ENCODE measurements at regions not wholly inside any gene's neighbourhood (a gene's known extent, or its start where the extent isn't known, plus 50 kb on each side); places are given as distances from the start of the nearest gene placed in this dataset.

DNA sequence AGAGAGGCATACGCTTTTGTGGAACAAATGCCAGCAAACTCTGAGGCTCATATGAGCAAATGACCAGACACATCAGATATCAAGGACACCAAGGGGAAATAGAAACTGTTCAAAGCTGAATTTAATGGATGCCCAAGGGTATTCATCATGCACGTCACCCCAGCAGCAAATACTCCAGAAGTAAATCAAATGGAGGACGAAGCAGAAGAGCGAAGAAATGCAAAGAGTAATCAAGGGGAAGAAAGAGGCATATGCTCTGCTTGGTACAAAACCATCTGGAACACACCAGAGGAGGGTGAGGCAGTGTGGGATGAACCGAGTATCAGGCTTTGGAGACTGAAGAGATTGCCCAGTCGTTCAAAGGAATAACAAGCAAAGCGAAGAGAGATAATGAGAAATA lies 232.6 kb upstream of the EGLN3 start:
- no peak overlapping the region for H3K4me3 ChIP-seq (ENCODE audit: low read length)
- TF ChIP-seq ZNF274 (IDR thresholded peaks at IDR 0.05; ENCODE audit: low read depth, low read length), result no peak

DNA sequence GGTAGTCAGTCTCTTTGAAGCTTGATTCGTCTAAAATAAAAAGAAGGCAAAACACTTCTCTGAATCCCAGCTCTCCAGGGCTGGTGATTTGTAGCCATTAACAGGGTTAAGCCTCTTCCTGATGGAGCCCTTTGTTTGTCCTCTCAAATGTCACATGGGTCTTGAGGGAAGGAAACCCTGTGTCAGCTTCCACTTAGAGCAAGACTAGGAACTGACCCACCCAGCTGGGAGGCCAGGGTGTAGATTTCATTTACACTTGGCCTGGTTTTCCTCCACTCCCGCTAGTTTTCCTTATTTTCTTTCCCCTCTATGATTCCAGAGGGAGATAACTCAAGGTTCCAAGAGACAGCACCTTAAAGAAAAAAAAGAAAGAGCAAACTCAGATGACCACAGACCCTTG lies 230.5 kb upstream of the EGLN3 start:
- no peak overlapping the region for H3K4me3 ChIP-seq (ENCODE audit: low read length)
- no peak for TF ChIP-seq ZNF274 (IDR thresholded peaks at IDR 0.05; ENCODE audit: low read depth, low read length)

DNA sequence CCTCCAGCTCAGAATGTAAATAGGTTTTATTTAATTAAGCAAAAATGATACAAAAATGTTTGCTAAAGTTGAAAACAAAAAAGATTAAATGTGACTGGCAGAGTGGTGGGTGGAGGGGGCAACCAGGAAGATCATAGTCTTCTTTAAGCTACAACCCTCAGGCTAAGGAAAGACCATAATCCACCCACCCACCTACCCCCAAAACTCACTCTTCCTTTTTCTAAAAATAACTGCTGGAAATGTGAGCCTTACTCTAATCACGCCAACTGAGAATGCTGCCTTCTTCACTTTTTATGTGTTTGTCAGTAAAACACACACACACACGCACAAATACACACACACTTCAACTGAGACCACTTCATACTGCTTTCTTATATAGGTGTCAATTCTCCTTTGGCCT lies 230.0 kb upstream of the EGLN3 start:
- no peak for TF ChIP-seq ZNF274 (IDR thresholded peaks at IDR 0.05; ENCODE audit: low read depth, low read length)
- H3K4me3 ChIP-seq (ENCODE audit: low read length), result no peak overlapping the region

DNA sequence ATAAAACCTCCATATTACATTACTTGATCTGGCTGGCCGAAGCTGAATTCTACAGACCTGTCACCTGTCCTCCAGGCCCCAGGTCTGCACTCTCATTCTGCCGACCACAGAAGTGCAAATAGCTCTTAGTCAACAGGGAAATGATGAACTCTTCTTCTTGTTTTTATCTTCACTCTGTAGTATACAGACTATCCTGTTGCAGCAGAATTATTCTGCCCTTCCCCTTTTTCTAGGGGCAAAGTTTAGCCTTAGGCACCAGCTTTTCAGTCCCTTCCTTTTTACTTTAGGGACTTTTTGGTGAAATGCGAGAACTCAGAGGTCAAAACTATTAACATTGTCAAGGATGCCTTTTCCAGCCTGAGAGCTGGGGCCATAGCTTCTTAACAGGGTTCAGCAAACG lies 229.6 kb upstream of the EGLN3 start:
- no peak for TF ChIP-seq ZNF274 (IDR thresholded peaks at IDR 0.05; ENCODE audit: low read depth, low read length)
- H3K4me3 ChIP-seq (ENCODE audit: low read length), result no peak overlapping the region

DNA sequence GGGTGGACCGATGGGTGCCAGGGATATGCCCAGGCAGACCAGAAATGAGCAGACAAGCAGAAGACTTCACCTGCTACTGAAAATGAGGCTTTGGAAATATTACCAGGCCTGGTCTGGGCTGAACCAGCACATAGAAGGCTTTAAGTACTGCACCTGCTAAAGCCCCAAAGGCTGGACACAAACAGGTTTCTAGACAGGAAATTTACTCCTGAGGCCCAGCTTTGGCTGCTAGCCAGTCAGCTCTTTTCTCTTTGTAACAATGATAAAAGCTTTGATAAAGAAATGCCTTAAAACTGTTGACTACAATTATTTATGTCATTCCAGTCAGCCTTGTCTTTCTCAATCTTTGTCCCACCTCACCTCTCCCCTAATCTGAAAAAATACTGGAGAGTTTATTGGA lies 228.9 kb upstream of the EGLN3 start:
- no peak for TF ChIP-seq ZNF274 (IDR thresholded peaks at IDR 0.05; ENCODE audit: low read depth, low read length)
- H3K4me3 ChIP-seq (ENCODE audit: low read length), result no peak overlapping the region

DNA sequence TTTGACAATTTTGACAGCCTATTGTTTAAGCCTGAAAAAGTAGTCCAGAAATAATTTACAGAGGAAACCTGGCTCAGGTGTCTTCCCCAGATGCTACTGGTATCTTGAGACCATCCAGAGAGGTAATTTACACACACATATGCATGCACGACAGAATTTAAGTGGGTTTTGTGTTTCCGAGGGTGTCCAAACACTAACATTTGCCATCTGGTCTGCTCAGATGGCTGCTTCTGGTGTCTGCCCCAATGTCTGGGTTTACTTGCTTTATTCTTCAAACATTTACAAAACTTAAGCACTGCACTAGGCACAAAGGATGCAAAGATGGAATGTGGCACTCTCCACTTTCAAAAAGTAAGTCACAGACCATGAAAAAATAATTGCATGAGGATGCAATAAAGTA lies 226.6 kb upstream of the EGLN3 start:
- H3K4me3 ChIP-seq (ENCODE audit: low read length), result no peak overlapping the region
- no peak for TF ChIP-seq ZNF274 (IDR thresholded peaks at IDR 0.05; ENCODE audit: low read depth, low read length)

DNA sequence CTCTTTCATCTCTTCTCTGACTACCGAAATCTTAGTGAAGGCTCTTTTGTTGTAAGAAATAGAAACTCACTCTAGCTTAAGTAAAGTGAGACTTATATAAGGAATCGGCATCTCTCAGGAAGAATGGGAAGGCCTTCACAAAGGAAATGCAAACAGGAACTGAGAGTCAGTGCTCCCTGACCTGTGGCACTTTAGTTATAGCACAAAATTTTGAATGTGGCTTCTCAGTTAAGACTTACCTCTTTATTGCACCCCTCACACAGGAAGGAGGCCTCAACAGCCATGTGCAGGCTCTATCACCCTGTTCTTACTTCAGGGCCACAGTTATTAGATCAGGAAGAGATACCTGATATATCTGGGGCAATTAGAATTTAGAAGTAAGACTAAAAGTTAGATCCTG lies 224.7 kb upstream of the EGLN3 start:
- no peak for TF ChIP-seq ZNF274 (IDR thresholded peaks at IDR 0.05; ENCODE audit: low read depth, low read length)
- no peak overlapping the region for H3K4me3 ChIP-seq (ENCODE audit: low read length)

DNA sequence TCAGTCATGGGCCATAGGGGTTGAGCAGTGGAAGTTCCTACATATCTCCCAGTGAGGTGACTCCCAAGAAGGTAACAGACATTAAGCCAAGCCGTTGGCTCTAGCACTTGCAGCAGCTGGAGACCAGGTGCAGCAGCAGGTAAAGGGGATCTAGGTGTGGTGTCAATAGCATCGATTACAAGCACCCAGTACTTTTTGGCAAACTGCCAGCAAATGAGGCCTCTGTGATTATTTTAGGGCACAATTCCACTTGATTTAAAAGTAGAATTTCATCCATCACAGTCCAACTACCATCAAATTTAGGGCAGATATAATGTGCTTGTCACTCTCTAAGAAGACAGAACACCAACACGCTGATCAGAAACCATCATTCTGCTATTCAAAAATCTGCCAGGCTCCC lies 224.1 kb upstream of the EGLN3 start:
- H3K4me3 ChIP-seq (ENCODE audit: low read length), result no peak overlapping the region
- no peak for TF ChIP-seq ZNF274 (IDR thresholded peaks at IDR 0.05; ENCODE audit: low read depth, low read length)

DNA sequence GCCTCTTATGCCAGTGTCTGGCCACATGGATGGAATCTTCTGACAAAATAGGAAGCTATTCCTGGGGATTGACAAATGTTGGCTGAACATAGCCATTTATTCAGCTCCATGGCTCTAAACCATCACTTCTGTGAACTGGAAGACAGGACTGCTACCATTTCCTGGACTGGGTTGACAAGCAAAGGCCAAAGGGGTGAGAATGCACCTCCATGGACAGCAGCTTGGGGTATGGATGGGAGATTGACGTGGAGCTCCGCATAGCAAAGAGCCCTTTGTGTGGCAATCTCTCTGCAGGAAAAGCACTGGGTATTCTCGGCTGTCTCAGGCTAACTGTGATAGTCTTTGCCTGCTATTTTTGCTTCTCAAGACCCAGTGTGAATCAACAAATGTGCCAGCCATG lies 223.0 kb upstream of the EGLN3 start:
- no peak overlapping the region for H3K4me3 ChIP-seq (ENCODE audit: low read length)
- TF ChIP-seq ZNF274 (IDR thresholded peaks at IDR 0.05; ENCODE audit: low read depth, low read length), result no peak

DNA sequence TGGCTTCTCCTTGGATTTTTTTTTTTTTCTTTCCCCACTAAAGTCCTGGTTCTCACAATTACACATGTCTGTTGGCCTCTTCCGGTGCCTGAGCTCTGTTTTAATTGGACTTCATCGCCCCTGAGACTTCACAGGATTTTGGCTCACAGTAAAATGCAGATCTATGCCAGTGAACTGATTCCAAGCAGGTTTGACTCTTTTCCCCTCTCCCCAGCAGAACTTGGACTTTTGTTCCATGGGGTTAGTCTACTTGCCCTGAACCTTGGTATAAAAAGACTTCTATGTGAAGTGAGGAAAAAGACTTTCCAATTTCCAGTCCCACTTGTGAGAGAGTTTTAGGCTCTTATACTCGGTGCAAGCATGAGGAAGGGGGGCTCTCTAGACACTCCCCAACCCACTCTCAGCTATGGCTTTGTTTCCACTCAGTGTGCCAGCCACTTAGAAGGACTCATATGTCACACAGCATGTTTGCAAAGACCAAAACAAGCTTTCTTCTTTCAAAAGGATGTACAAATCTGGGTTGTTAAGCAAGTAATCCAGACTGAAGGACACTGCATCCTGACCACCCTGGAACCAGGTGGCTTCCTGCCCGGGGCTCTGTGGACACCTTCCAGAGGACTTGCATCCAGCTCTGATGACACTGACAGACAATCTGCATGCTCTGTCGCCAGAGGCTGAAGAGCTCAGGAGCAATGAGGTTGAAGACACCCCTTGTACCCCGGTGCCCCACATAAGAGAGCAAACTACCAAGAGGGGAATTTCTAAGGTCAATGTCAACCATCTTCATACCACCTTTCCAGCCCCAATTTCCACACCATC lies 221.9 kb upstream of the EGLN3 start:
- no peak overlapping the region for H3K4me3 ChIP-seq (ENCODE audit: low read length)
- TF ChIP-seq ZNF274 (IDR thresholded peaks at IDR 0.05; ENCODE audit: low read depth, low read length), result no peak

DNA sequence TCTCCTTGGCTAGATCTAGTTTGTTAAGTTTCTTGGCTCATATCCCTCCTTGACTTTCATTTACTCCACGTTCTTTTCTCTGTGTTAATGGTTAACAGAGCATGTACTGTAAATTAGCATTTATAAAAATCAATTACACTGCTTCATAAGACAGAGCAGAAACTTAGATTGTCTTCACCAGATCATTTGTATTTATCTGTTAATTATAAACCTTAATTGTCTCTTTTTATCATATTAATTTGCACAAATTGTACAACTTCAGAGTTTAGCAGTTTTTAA lies 221.2 kb upstream of the EGLN3 start:
- H3K4me3 ChIP-seq (ENCODE audit: low read length), result no peak overlapping the region
- TF ChIP-seq ZNF274 (IDR thresholded peaks at IDR 0.05; ENCODE audit: low read depth, low read length), result no peak

DNA sequence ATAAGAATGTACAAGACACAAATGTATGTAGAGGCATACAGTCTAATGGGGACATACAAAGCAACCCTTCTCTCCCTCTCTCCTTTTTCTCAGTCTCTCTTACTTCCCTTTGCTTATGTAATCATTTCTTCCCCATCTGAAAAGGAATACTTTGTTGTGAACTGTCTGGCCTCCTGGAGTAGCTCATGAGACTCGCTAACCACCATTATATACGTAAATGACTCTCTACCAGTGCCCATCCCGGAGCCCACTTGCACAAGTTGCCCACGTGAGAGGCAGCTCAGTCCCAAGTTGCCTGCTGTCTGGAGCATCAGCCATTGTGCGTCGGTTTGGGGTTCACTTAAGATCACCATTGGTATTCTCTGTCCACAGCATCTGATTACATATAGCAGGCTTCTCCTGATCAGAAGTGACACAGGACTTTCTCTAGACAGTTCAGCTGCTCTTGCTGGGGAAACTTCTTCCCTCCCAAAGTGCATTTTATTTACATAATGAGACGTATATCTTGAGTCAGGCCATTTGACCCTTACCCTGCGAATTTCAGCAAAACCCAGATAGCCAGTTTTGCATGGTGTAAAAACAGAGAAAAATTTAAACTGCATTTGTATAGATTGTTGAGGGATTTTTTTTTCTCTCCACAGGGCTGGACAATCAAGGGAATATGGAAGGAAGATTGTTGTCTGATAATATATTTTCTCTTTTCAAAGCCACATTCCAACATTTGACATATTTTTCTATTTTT lies 220.7 kb upstream of the EGLN3 start:
- no peak overlapping the region for H3K4me3 ChIP-seq (ENCODE audit: low read length)
- TF ChIP-seq ZNF274 (IDR thresholded peaks at IDR 0.05; ENCODE audit: low read depth, low read length), result no peak

DNA sequence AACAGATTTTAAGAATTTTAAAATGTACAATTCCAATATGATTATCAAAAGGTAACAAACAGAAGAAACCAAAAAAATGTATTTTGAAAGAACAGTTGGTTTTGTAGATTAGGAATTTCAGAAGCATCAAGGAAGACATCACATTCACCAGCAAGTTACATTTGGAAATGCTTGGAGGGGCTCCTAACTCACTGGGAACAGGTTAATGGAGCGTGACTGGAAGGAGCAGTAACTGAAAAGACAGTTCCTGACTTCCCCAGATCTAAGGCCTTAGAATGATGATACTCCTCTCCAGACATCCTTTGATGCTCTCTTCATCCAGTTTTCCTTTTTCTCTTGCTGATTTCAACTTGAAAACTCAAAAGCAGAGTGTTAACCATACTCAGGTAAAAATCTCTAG lies 220.0 kb upstream of the EGLN3 start:
- TF ChIP-seq ZNF274 (IDR thresholded peaks at IDR 0.05; ENCODE audit: low read depth, low read length), result no peak
- H3K4me3 ChIP-seq (ENCODE audit: low read length), result no peak overlapping the region

DNA sequence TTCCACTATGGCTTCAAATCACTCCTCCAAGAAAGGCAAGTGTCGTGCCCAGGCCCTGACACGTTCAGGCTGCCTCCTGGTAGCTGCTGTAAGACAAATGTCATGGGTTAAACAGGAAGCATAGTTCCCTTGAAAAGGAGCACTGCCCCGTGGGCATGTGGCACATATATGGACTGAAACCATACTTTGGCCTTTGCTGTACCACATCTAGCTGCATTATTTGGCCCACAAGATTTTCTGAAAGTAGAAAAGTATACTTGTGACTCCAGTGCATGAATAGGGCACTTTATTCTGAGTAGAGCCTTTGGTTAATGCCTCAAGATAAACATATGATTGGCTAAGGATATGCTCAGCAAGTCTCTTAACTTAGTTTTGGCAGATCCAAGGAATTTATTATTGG lies 218.7 kb upstream of the EGLN3 start:
- no peak overlapping the region for H3K4me3 ChIP-seq (ENCODE audit: low read length)
- TF ChIP-seq ZNF274 (IDR thresholded peaks at IDR 0.05; ENCODE audit: low read depth, low read length), result no peak

DNA sequence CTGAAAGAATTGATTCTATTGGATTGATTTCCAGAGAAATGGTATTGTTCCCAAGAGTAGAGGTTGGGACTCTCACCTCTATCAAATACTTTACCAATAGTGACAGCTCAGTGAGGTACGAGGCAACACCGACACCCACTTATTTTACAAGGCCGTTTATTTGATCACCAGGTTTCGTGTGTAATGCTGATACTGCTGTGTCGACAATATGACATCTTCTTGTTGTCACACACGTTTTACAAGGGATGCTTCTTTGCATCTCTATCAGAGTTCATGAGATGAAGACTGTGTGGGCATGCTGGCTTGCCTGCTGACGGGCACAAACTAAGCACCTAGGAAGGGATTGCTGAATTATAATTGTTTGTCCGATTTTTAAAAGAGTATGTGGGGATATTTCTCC lies 217.8 kb upstream of the EGLN3 start:
- no peak for TF ChIP-seq ZNF274 (IDR thresholded peaks at IDR 0.05; ENCODE audit: low read depth, low read length)
- no peak overlapping the region for H3K4me3 ChIP-seq (ENCODE audit: low read length)
